Stimulated activated CD4-positive, alpha-beta T cell treated with anti-CD3 and anti-CD28 coated beads, Interleukin-4, amount 100 ng/mL, for 48 hours (primary cell): ENCODE measurements at regions not wholly inside any gene's neighbourhood (a gene's known extent, or its start where the extent isn't known, plus 50 kb on each side); places are given as distances from the start of the nearest gene placed in this dataset.
A peak's percentile ranks its signal among the peaks of the same experiment; 100 is the strongest.
"Not testable (repeated sequence)": the region's sequence is repeated elsewhere in the genome, so short reads cannot be mapped to it uniquely, and the experiment has no call there.

Source experiments
- DNase-seq, 2 donors: peaks; one replicate each; pipeline ENCODE4 v3.0.0-alpha.2; 2020; ENCODE audit warnings: low read depth in 2 of 2

GRCh38 chr12:77222336-77222735 is 157.0 kb upstream of the E2F7 start:
- no peak for DNase-seq

DNA sequence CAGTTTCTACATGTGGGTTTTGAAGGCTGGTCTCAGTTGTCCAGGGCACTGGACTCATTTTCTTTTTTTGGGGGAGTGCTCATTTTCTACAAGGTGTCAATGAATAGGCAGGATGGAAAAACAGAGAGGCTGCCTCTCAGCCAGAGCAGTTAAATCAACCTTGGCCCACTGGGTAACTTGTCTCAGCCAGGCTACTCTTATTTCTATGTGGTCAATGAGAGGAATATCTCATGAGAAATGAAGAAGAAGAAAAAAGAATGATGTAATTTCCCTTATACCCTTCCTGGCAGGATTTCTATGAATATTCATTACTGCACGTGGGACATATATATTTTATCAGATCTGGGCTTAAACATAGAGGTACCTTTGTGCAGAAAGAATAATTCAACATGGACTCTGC is 155.2 kb upstream of the E2F7 start:
- no peak for DNase-seq

DNA sequence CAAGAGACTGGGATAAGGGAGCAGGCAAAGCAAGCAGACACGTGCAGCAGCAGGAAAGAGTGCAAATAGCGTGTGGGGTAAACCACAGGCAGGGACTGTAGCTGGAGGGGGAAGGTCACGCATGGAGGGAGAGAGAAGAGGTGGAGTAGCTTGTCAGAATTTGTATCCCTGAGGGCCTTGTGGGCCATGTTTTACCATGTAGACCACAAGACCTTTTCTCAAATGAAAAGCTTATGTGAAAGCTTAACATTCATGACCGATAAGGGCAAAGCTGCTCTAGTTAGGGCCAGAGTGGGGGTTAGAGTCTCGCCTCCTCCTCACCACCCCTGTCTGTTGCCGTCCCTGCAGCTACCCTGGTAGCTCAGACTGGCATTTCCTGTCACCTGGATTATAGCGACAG is 152.9 kb upstream of the E2F7 start:
- no peak for DNase-seq

- not testable (repeated sequence) for DNase-seq
These were observed 150.8 kb upstream of the E2F7 start for GRCh38 chr12:77216136-77216535.

DNA sequence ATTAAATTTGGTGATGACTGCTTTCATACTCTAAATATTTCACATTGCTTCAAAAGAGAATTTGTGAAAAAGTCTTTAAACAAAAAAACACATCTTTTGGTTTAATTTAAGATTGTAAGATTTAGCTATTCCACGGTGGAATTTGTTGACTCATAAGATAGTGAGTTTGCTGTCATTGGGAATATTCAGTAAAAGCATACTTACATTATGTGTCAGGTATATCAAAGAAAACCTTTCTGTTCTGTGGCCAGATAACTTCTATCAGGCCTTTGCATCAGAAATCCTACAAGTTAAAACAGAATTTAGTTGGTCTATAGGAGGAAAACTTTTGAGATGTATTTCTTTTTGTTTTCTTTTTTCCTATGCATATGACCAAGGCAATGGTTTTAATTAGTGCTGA is 148.8 kb upstream of the E2F7 start:
- no peak for DNase-seq

GRCh38 chr12:77213319-77213718 is 147.9 kb upstream of the E2F7 start:
- DNase-seq, result no peak

DNA sequence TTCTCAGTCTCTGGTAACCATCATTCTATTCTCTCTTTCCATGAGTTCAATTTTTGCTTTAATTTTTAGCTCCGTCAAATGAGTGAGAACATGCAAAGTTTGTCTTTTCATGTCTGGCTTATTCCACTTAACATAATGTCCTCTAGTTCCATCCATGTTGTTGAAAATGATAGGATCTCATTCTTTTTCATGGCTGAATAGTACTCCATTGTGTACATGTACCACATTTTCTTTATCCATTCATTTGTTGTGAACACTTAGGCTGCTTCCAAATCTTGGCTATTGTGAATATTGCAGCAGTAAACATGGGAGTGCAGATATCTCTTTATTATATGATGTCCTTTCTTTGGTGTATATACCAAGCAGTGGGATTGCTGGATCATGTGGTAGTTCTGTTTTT is 145.4 kb upstream of the E2F7 start:
- no peak for DNase-seq

- DNase-seq, result no peak
These were observed 138.7 kb upstream of the E2F7 start for GRCh38 chr12:77204083-77204482.

GRCh38 chr12:77202457-77203060 is 137.2 kb upstream of the E2F7 start:
- DNase-seq, result no peak

- DNase-seq, result no peak
These were observed 124.6 kb upstream of the E2F7 start for GRCh38 chr12:77189901-77190416.

- DNase-seq, result no peak
These were observed 124.1 kb upstream of the E2F7 start for GRCh38 chr12:77189458-77189857.

DNA sequence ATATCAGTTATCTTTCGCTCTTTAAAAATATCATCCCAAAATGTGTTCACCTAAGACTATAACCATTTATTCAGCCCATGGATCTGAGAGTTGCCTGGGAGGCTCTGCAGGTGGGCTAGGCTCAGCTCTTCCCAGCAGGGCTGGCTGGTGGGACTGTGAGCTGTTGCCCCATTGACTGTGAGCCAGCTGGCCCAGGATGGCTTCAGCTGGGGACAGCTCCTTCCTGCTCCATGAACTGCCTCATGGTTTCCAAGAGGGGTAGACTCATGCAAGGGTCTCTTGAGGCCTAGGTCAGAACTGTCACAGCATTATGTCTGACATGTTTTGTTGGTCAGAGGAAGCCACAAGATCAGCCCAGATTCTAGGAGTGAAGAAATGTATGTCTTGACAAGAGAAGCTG is 114.1 kb upstream of the E2F7 start:
- no peak for DNase-seq

DNA sequence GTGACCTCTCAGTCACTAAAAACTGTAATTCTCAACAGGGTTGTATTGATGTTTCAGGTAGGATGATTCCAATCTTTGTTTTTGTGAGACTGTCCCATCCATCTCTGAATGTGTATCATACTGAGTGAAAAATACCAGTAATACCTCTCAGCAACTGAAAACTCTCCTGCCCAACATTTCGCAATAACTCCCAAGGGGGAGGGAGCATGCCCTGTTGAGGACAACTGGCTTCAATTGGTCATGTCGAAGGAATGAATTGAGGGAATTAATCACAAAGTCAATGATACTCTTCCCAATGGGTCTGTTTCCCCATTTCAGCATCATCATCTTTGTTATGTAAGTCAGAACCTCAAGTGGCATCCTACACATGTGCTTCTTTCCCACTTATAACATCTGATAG is 102.4 kb upstream of the E2F7 start:
- DNase-seq, result no peak

DNA sequence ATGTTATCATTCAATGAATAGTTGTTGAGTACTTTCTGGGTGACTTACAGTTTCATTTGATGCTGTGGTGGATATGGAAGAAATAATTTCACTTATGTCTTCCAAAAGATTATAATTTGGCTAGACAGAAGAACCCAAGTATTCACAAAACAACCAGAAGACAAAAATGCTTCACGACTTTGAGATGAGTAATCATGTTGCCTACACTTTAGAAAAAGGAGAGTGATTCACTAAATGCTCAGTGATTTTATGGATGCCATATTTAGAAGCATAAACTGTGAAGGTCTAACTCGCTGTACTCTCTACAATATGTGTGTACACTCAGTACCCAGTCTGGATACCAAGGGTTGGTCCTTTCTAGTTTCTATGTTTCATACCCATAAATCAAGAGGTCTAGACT is 101.3 kb upstream of the E2F7 start:
- no peak for DNase-seq

GRCh38 chr12:77163074-77164038 is 98.0 kb upstream of the E2F7 start:
- no peak for DNase-seq

DNA sequence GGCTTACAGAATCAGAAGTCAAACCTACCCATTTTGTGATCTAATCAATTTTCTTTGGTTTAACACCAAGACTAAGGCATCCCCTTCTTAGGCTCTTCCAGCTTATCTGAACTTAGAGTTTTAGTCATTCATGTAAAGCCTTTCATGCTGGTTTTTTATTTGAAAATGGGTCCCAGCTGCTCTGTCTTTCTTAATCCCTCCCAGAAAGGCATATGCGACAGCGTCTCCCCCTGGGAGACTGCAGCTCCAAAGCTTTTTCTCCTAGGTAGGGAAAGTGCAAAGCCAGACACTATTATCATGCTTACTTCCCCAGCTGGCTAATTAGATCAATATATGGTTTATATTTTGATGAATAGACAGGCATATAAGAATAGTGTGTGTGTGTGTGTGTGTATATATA is 96.6 kb upstream of the E2F7 start:
- DNase-seq, result no peak

GRCh38 chr12:77160931-77161330 is 95.6 kb upstream of the E2F7 start:
- DNase-seq, result no peak

- no peak for DNase-seq
These were observed 88.3 kb upstream of the E2F7 start for GRCh38 chr12:77153706-77154105.

GRCh38 chr12:77152623-77153193 is 87.3 kb upstream of the E2F7 start:
- no peak for DNase-seq

- DNase-seq, result no peak
These were observed 85.7 kb upstream of the E2F7 start for GRCh38 chr12:77151030-77151429.

- peak in 1 of 2 donors; percentile 5 for DNase-seq
These were observed 68.2 kb upstream of the E2F7 start for GRCh38 chr12:77133566-77133965.

DNA sequence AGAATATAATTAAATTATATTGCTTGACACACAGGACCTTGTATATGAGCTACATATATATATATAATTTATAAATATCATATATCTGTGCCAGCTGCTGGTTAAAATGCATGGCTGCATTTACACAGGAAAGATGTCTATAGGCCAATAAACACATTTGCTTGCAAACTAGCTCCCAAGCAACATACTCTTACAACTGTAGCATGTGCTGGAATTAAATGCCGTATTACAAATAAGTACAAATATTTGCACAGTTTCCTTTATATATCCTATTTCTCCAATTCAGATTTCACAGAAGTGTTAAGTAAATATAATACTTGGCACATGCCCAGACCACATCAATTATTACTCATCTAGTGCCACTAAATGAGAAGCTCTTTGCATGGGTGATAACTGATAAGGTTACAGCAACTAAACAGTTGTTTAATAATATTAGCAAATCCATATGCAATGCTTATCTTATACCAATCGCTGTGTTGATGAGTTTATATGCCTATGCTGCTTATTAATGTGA is 66.7 kb upstream of the E2F7 start:
- no peak for DNase-seq

DNA sequence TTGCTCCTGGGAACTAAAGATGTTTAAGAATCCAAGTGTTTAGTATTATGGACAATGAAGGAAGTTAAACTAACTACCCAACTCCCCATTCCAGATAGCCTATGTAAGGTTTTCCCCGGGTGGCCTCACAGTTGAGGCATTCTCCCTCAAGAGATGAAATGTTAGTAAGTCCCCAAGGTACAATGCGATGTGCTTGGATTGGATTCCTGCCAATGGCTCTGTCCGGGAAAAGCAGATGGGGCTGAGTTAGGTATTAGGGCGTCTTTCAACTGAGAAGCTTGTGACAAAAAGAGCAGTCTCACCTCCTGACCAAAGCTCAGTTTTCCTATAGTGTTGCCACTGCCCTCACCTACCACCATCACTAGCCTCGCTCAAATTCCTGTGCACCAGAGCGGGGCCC is 64.8 kb upstream of the E2F7 start:
- DNase-seq, result no peak
